H1 (cell line): ENCODE measurements at regions not wholly inside any gene's neighbourhood (a gene's known extent, or its start where the extent isn't known, plus 50 kb on each side); places are given as distances from the start of the nearest gene placed in this dataset.

Experiments used
- CTCF ChIA-PET: fragments of 300-600 bp; sonication (Branson Sonifier 250); formaldehyde crosslinking; loops from one replicate; lab custom pipeline; 2021; ENCODE audit not compliant: partially characterized antibody; lab: Charles Lee
- POLR2A ChIA-PET: fragments of 300-600 bp; sonication (Branson Sonifier 250); formaldehyde crosslinking; loops from one replicate; lab custom pipeline; 2021; ENCODE audit warnings: inconsistent platforms; ENCODE audit not compliant: partially characterized antibody; lab: Charles Lee
- DNase-seq, 2 experiments: peaks; one replicate each; pipeline versions ENCODE4 v3.0.0 to v3.0.0-alpha.2; 2010 to 2022; ENCODE audit warnings: low spot score in 2 of 2, low read depth in 1 of 2, mixed read lengths in 1 of 2
- FAIRE-seq: peaks from 2 replicates; lab custom pipeline; 2011; peaks lifted over from hg19 to GRCh38; lab: Jason Lieb, UNC
- H2AFZ ChIP-seq: 2 replicates; pipeline ENCODE4 v1.8.1; 2012; ENCODE audit warnings: low read length, inconsistent platforms
- H2AK5ac ChIP-seq: 2 replicates; pipeline ENCODE4 v1.6.1; 2013; ENCODE audit warnings: low read depth, low read length
- H2BK120ac ChIP-seq: replicated peaks from 2 replicates; pipeline ENCODE3; 2013; ENCODE audit warnings: low read depth, low read length, inconsistent platforms
- H2BK12ac ChIP-seq: 2 replicates; pipeline ENCODE4 v1.6.1; 2013; ENCODE audit warnings: low read depth, low read length
- H2BK15ac ChIP-seq: 2 replicates; pipeline ENCODE4 v1.6.1; 2013; ENCODE audit warnings: low read length
- H2BK20ac ChIP-seq: 2 replicates; pipeline ENCODE4 v1.6.1; 2013; ENCODE audit warnings: low read length
- H2BK5ac ChIP-seq: 2 replicates; pipeline ENCODE4 v1.6.1; 2013; ENCODE audit warnings: low read depth, low read length
- H3K14ac ChIP-seq: 2 replicates; pipeline ENCODE4 v1.6.1; 2013; ENCODE audit warnings: inconsistent platforms; ENCODE audit not compliant: insufficient read length
- H3K18ac ChIP-seq: 2 replicates; pipeline ENCODE4 v1.6.1; 2013; ENCODE audit warnings: low read length; ENCODE audit errors: extremely low read depth
- H3K23ac ChIP-seq: 2 replicates; pipeline ENCODE4 v1.6.1; 2013; ENCODE audit warnings: inconsistent platforms; ENCODE audit not compliant: insufficient read length
- H3K23me2 ChIP-seq: 2 replicates; pipeline ENCODE4 v1.6.1; 2013; ENCODE audit warnings: low read depth, low read length
- H3K27ac ChIP-seq: 2 replicates; pipeline ENCODE4 v1.6.1; 2011; ENCODE audit warnings: low read depth, low read length, inconsistent platforms
- H3K27me3 ChIP-seq, 4 experiments: replicated peaks in 1 of 4; 1 replicate in 1 of 4; 2 replicates in 3 of 4; pipeline versions ENCODE4 v1.6.1 to v1.8.1; 2011 to 2013; ENCODE audit warnings: low read length in 3 of 4, mild to moderate bottlenecking in 3 of 4, inconsistent platforms in 2 of 4, mixed read lengths in 2 of 4, moderate library complexity in 1 of 4; ENCODE audit not compliant: control insufficient read depth in 3 of 4, insufficient read depth in 3 of 4; ENCODE audit errors: extremely low read depth in 1 of 4
- H3K36me3 ChIP-seq, 4 experiments: 2 replicates each; pipeline versions ENCODE4 v1.6.1 to v1.8.1; 2011 to 2013; ENCODE audit warnings: mild to moderate bottlenecking in 4 of 4, low read length in 3 of 4, moderate library complexity in 2 of 4, control low read depth in 1 of 4, inconsistent platforms in 1 of 4; ENCODE audit not compliant: insufficient read depth in 4 of 4, control insufficient read depth in 2 of 4
- H3K4ac ChIP-seq: replicated peaks from 2 replicates; pipeline ENCODE3; 2013; ENCODE audit warnings: low read length, low read depth, mixed read lengths, inconsistent platforms; ENCODE audit not compliant: insufficient read length
- H3K4me1 ChIP-seq, 4 experiments: replicated peaks in 1 of 4; 1 replicate in 1 of 4; 2 replicates in 3 of 4; pipeline versions ENCODE4 v1.6.1 to v1.8.1; 2011 to 2013; ENCODE audit warnings: low read length in 3 of 4, inconsistent platforms in 2 of 4, mixed read lengths in 1 of 4; ENCODE audit not compliant: insufficient read depth in 4 of 4, control insufficient read depth in 3 of 4
- H3K4me2 ChIP-seq, 2 experiments: 2 replicates each; pipeline versions ENCODE4 v1.6.1 to v1.8.1; 2011 to 2013; ENCODE audit warnings: low read depth in 2 of 2, low read length in 2 of 2, control low read depth in 1 of 2, inconsistent platforms in 1 of 2, mild to moderate bottlenecking in 1 of 2; ENCODE audit not compliant: insufficient read depth in 1 of 2
- H3K4me3 ChIP-seq, 4 experiments: fragments of 200-600, 300-600 bp in 1 of 4; sonication (generic), shearing (Covaris generic), sonication (Bioruptor Twin) in 1 of 4; 2 replicates each; pipeline versions ENCODE4 v1.5.1 to v1.8.1; 2011 to 2016; ENCODE audit warnings: low read length in 4 of 4, low read depth in 3 of 4, control low read depth in 2 of 4, inconsistent platforms in 2 of 4, mild to moderate bottlenecking in 2 of 4, mixed read lengths in 1 of 4, moderate library complexity in 1 of 4; ENCODE audit not compliant: insufficient read depth in 2 of 4; ENCODE audit errors: extremely low read depth in 1 of 4
- H3K56ac ChIP-seq: replicated peaks from 2 replicates; pipeline ENCODE3; 2013; ENCODE audit warnings: low read depth, mild to moderate bottlenecking, mixed read lengths, low read length, inconsistent platforms; ENCODE audit not compliant: insufficient read length
- H3K79me1 ChIP-seq: 2 replicates; pipeline ENCODE4 v1.6.1; 2013; ENCODE audit warnings: low read depth, low read length, control low read depth
- H3K79me2 ChIP-seq, 2 experiments: 2 replicates each; pipeline versions ENCODE4 v1.6.1 to v1.8.1; 2012 to 2013; ENCODE audit warnings: low read length in 2 of 2, mild to moderate bottlenecking in 2 of 2, inconsistent platforms in 1 of 2; ENCODE audit not compliant: insufficient read depth in 2 of 2, control insufficient read depth in 1 of 2
- H3K9ac ChIP-seq, 4 experiments: replicated peaks in 1 of 4; 1 replicate in 1 of 4; 2 replicates in 3 of 4; pipeline versions ENCODE4 v1.6.1 to v1.8.1; 2011 to 2013; ENCODE audit warnings: low read depth in 3 of 4, low read length in 3 of 4, control low read depth in 2 of 4, mild to moderate bottlenecking in 2 of 4, moderate library complexity in 2 of 4, inconsistent platforms in 1 of 4; ENCODE audit errors: extremely low read depth in 1 of 4
- H3K9me3 ChIP-seq, 2 experiments: 2 replicates each; pipeline versions ENCODE4 v1.6.1 to v1.8.1; 2012 to 2013; ENCODE audit warnings: mild to moderate bottlenecking in 2 of 2, moderate library complexity in 2 of 2, control low read depth in 1 of 2, inconsistent platforms in 1 of 2, low read depth in 1 of 2, low read length in 1 of 2, mixed read lengths in 1 of 2; ENCODE audit not compliant: insufficient read depth in 2 of 2
- H4K20me1 ChIP-seq, 2 experiments: replicated peaks in 1 of 2; 2 replicates each; pipeline versions ENCODE3 to v1.8.1; 2011 to 2013; ENCODE audit warnings: inconsistent platforms in 2 of 2, low read length in 2 of 2, mild to moderate bottlenecking in 1 of 2; ENCODE audit not compliant: insufficient read depth in 2 of 2, control insufficient read depth in 1 of 2
- H4K5ac ChIP-seq: 2 replicates; pipeline ENCODE4 v1.6.1; 2013; ENCODE audit warnings: low read length, low read depth, mixed read lengths, inconsistent platforms; ENCODE audit not compliant: insufficient read length
- H4K8ac ChIP-seq: 2 replicates; pipeline ENCODE4 v1.8.0; 2013; ENCODE audit warnings: mild to moderate bottlenecking, moderate library complexity, low read length, inconsistent platforms; ENCODE audit not compliant: insufficient read depth; ENCODE audit errors: extremely low read depth
- H4K91ac ChIP-seq: replicated peaks from 2 replicates; pipeline ENCODE3; 2013; ENCODE audit warnings: low read length, mixed read lengths, inconsistent platforms; ENCODE audit not compliant: insufficient read length
- ASH2L ChIP-seq: fragments of 200-600, 300-600 bp; sonication (generic); IDR thresholded peaks from one replicate; pipeline ENCODE4 v1.7.1; 2017; ENCODE audit warnings: low read length
- SIN3A ChIP-seq, 2 experiments: IDR thresholded peaks in 1 of 2; conservative IDR thresholded peaks in 1 of 2; 2 replicates each; pipeline ENCODE4 v1.6.1; 2011 to 2012; ENCODE audit warnings: low read length in 2 of 2, improper control_type of control experiment in 1 of 2, low read depth in 1 of 2, mild to moderate bottlenecking in 1 of 2
- TCF12 ChIP-seq: IDR thresholded peaks from 2 replicates; pipeline ENCODE4 v1.6.1; 2011; ENCODE audit warnings: low read depth, mild to moderate bottlenecking, low read length
- WGBS, 2 experiments: shearing (Covaris generic) in 1 of 2; methylation state at CpG; one replicate each; pipeline versions ENCODE4 v1.1.6 to v1.1.7; 2013 to 2015; ENCODE audit warnings: low lambda C conversion rate in 2 of 2, mixed read lengths in 2 of 2, inconsistent platforms in 1 of 2, low coverage in 1 of 2, missing lambda C conversion rate in 1 of 2; ENCODE audit not compliant: insufficient replicate concordance in 2 of 2, insufficient coverage in 1 of 2, insufficient read length in 1 of 2; ENCODE audit errors: extremely low coverage in 1 of 2, missing lambda C conversion rate in 1 of 2; 5-methylcytosine and 5-hydroxymethylcytosine counted together

DNA sequence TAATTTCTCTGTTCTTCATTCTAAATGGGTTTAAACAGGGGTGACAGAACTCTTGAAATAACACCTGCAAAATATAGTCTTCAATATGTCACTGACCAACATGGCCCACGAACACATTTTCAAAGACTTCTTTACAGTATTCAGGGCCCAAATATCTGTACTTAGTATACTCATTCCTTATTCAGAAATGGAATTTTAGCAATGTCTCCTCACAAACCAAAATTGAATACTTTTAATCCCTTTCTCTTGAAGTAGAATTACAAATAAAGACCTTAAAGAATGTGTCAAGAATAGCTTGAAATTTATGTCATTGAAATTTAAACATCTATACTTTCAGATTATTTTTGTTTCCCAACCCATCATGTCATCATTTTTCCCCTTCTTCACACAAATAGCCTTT is 263.1 kb downstream of the LRIG3 start:
- H2BK5ac ChIP-seq = no peak overlapping the region
- H3K27me3 ChIP-seq = no peaks in the 10 kb centered on the region
- no peaks in the 10 kb centered on the region for H3K79me2 ChIP-seq
- no peak overlapping the region for H3K9ac ChIP-seq
- no peak overlapping the region for H2BK120ac ChIP-seq
- DNase-seq (no peak), FAIRE-seq (no peak)
- H3K18ac ChIP-seq = no peak overlapping the region
- H3K4me2 ChIP-seq = no peak overlapping the region
- no peak overlapping the region for H3K4ac ChIP-seq
- no peak overlapping the region for H2BK20ac ChIP-seq
- no peak overlapping the region for H4K5ac ChIP-seq
- H4K8ac ChIP-seq = no peak overlapping the region
- no peaks in the 10 kb centered on the region for H3K23me2 ChIP-seq
- WGBS, 2 experiments = 89% methylated on average over 1 of the region's 1 CpG; no CpG with 5 or more reads in 1 of the 2 experiments
- no peak overlapping the region for H4K91ac ChIP-seq
- H3K79me1 ChIP-seq = no peaks in the 10 kb centered on the region
- no peak overlapping the region for H3K4me3 ChIP-seq
- ChIA-PET CTCF (interaction anchor here (0.5 to 2.0 kb wide), 5 partner anchors 13 to 429 kb away, joined by 3 to 4 read pairs (median 3); no protein-coding TSS in a partner anchor), POLR2A (no interaction called here)
- H3K23ac ChIP-seq = no peak overlapping the region
- H3K4me1 ChIP-seq = no peaks in the 10 kb centered on the region
- TF ChIP-seq SIN3A (conservative IDR thresholded peaks at IDR 0.05 in 1 of 2, IDR thresholded peaks at IDR 0.05 in 1 of 2; ENCODE audit: low read depth in 1 of 2, low read length in 2 of 2) = no peak
- TF ChIP-seq TCF12 = no peak
- no peak for TF ChIP-seq ASH2L
- no peaks in the 10 kb centered on the region for H4K20me1 ChIP-seq
- H3K14ac ChIP-seq = no peak overlapping the region
- H2BK15ac ChIP-seq = no peak overlapping the region
- H2AFZ ChIP-seq = no peak overlapping the region
- no peak overlapping the region for H3K27ac ChIP-seq
- H2AK5ac ChIP-seq = no peak overlapping the region
- H3K56ac ChIP-seq = no peak overlapping the region
- H3K9me3 ChIP-seq = no peaks in the 10 kb centered on the region
- no peaks in the 10 kb centered on the region for H3K36me3 ChIP-seq
- H2BK12ac ChIP-seq = no peak overlapping the region
